PFSK-1 (cell line): ENCODE measurements at regions not wholly inside any gene's neighbourhood (a gene's known extent, or its start where the extent isn't known, plus 50 kb on each side); places are given as distances from the start of the nearest gene placed in this dataset.

ENCODE experiments used
- FOXP2 ChIP-seq: optimal IDR thresholded peaks from 2 replicates; pipeline ENCODE3; 2011; ENCODE audit warnings: borderline replicate concordance, control low read depth, inconsistent platforms; ENCODE audit not compliant: insufficient read depth; ENCODE audit errors: extremely low read length, extremely low read depth
- POLR2AphosphoS5 ChIP-seq: IDR thresholded peaks from 2 replicates; pipeline ENCODE4 v1.6.1; 2012; ENCODE audit warnings: low read depth, mild to moderate bottlenecking, control low read depth, low read length, moderate library complexity
- REST ChIP-seq, 2 experiments: IDR thresholded peaks; 2 replicates each; pipeline versions ENCODE4 v1.6.1 to v1.8.0; 2011 to 2012; ENCODE audit warnings: low read depth in 2 of 2, low read length in 2 of 2, control low read depth in 1 of 2, inconsistent platforms in 1 of 2, mild to moderate bottlenecking in 1 of 2, moderate library complexity in 1 of 2; ENCODE audit not compliant: insufficient read depth in 1 of 2
- SIN3A ChIP-seq: IDR thresholded peaks from 2 replicates; pipeline ENCODE4 v1.6.1; 2012; ENCODE audit warnings: mild to moderate bottlenecking, low read length, moderate library complexity, borderline replicate concordance; ENCODE audit not compliant: insufficient read depth
- TAF1 ChIP-seq: IDR thresholded peaks from 2 replicates; pipeline ENCODE4 v1.6.1; 2012; ENCODE audit warnings: low read length, control low read depth, borderline replicate concordance; ENCODE audit not compliant: insufficient read depth

DNA sequence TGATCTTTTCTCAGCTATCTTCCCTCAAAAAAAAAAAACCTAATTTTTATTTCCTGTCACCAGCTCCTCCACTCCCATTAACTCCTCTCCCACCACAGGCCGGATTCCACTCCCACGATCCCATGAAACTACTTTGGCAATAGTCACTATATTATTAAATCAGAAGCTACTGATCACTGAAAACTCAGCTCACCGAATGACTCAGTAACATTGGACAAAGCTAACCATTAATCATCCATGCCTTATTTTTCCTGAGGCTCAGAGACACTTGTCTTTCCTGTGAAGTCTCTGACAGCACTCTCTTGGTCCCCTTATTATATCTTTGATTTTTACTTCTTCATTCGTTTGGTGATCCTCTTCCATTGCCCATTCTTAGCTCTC is 260.2 kb downstream of the CGGBP1 start:
- TF ChIP-seq SIN3A (no peak), TAF1 (no peak), REST (IDR thresholded peaks at IDR 0.05; ENCODE audit: insufficient read depth in 1 of 2, low read depth in 2 of 2, low read length in 2 of 2) (no peak), POLR2AphosphoS5 (no peak), FOXP2 (no peak)
